GM19463 (cell line): ENCODE measurements at regions not wholly inside any gene's neighbourhood (a gene's known extent, or its start where the extent isn't known, plus 50 kb on each side); places are given as distances from the start of the nearest gene placed in this dataset.
A peak's percentile ranks its signal among the peaks of the same experiment; 100 is the strongest.

Experiments
- ATAC-seq: cut with Tn5 transposase; IDR thresholded peaks from one replicate; pipeline ENCODE4 v1.9.1; 2021; ENCODE audit warnings: mild to moderate bottlenecking, moderate library complexity; ENCODE audit not compliant: unreplicated experiment

DNA sequence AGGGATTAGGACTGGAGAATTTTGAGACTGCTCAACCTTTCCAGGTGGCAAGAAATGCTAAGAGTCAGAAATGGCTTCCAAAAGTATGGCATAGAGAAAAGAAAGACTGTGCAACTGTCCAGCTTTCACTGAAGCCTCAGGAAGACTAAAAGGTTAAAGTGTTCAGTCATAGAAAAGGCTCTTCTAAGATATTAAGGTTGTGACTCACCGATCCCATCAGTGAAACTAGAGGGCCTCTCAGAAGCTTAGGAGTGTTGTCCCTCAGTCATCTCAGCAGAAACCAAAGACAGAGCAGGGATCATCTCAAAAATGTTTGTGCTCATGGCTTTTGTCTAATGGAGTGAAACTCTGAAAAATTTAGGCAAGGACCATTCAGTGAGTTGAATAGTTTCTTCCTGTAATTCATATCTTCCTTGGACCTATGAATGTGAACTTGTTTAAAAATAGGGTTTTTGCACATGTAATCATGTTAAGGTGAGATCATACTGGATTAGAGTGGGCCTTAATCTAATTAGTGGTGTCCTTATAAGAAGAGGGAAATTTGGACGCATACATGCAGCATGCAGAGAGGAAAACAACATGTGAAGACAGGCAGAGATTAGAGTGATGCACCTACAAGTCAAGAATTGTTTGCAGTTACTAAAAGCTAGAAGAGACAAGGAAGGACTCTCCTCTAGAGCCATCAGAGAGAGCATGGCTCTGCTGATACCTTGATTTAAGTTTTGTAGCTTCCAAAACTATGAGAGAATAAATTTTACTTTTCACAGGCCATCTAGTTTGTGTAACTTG lies 71.3 kb downstream of the RPE65 start:
- no peak for ATAC-seq

- ATAC-seq = no peak
Observed at GRCh38 chr1:68377098-68377497, 72.7 kb downstream of the RPE65 start.

DNA sequence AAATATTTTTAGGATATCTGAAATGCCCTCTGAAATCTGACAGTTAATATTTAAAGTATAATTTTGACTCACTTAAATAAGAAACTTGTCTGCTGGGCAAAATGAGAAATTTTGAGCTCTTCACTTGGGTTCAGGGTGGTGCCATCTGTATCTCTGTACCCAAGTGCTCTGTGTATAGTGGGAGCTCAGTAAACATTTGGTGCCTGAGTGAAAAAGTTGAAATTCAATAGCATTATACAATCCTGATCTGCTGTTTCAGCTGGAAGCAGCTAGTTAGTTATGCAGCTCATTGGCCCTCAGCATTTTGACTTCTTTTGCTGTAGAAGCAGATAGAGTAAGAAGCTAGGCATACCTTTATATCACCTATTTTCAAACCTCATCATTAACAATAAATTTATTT lies 73.3 kb downstream of the RPE65 start:
- no peak for ATAC-seq

DNA sequence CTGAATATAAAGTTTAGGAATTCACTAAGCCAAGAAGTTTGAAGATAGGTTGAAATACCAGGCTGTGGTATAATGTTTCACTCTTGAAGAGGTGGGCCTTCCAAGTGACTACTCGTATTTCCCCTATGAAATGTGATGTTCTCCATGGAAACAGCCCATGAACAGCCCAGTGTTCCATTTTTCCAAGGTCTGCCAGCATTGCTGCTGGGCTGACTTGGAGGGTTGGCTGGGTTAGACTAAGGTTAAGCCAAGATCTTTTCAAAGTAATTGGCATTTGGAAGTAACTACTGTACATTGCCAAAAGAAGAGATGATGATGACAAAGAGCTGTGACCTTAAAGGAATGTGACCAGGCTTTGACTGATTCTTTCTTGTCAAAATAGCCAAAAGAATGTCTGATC lies 73.8 kb downstream of the RPE65 start:
- no peak for ATAC-seq

- ATAC-seq = no peak
Observed at GRCh38 chr1:68373173-68373572, 76.6 kb downstream of the RPE65 start.

DNA sequence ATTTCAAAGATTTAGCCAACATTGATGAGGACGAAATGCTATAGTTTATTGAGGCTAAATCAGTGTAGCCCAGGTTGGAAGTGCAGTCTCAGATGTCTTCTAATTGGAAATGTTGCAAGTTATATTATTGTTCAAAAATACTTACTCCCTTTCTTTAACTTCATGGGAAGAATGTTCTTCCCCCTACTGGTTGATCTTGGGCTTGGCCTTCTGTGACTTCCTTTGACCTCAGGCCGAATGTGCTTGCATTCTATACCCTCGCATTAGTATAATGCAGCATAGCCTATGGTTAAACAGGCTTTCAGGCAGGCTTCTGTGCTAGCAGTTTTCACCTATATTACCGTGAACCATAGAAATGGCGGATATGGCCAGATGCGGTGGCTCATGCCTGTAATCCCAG lies 77.3 kb downstream of the RPE65 start:
- no peak for ATAC-seq

- no peak for ATAC-seq
Observed at GRCh38 chr1:68370101-68370915, 79.4 kb downstream of the RPE65 start.

- ATAC-seq = no peak
Observed at GRCh38 chr1:68366572-68366971, 83.2 kb downstream of the RPE65 start.

DNA sequence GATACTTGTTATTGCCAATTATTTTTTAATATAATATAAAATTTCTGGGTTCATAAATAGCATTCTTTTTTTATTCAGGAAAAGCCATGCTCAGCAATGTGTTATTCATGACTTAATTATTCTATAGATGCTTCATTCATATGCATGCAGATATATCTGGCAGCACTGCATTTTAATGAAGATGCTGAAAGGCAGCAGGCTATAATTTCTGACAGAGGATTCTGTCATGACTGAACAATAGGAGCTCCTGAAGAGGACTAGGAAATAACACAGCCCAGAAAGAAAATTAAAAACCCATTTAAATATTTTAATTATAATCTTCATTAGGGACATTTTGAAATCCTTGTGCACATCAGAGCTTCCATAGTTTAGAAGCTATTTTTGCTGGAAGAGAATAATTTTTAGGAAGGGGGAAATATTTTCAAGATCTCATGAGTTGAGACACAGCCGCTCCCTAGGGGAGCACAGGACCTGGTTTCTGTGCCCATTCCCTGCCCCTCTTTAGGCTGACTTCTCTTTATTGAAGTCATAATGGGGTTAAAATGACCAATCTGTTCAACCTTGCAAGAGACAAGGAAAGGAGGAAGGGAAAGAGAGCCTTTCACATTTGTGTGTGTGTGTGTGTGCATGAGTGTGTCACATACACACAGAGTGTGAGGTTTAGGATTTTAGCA lies 83.9 kb downstream of the RPE65 start:
- ATAC-seq = no peak

DNA sequence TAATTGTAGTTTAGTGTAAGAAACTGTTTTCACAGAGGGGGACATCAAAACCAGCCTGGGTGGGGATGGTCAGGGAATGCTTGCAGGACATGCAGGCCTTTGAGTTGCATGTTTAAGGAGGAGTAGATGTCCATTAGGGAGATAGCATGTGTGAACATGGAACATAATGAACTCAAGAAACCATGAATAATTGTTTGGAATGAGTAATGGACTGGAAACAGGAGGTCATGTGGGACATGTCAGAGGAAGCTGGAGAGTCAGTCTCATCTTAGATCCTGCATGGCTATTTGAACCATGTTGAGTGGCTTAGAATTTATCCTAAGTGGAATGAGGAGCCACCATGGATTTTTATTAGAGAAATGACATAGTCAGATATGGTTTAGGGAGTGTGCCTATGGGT lies 86.4 kb downstream of the RPE65 start:
- no peak for ATAC-seq

- no peak for ATAC-seq
Observed at GRCh38 chr1:68361346-68361910, 88.3 kb downstream of the RPE65 start.

DNA sequence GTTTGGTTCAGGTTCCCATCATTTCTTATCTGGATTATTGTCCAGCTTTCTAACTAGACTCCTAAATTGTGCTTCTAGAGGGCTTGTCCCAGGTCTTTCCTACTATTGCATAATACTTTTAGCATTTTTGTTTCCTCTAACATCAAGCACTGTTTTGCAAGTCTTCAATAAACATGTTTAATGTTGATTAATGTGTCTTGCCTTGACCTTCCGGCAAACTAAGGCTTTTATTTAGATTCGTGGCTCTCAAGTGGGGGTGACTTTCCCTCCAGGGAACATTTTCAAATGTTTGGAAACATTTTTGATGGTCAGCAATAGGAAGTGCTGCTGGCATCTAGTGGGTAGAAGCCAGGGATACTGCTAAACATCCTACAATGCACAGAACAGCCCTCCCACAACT lies 90.7 kb downstream of the RPE65 start:
- ATAC-seq = no peak

GRCh38 chr1:68358439-68358838 lies 91.3 kb downstream of the RPE65 start:
- ATAC-seq = no peak

- no peak for ATAC-seq
Observed at GRCh38 chr1:68355614-68356013, 94.1 kb downstream of the RPE65 start.

- no peak for ATAC-seq
Observed at GRCh38 chr1:68352202-68352601, 97.6 kb downstream of the RPE65 start.

DNA sequence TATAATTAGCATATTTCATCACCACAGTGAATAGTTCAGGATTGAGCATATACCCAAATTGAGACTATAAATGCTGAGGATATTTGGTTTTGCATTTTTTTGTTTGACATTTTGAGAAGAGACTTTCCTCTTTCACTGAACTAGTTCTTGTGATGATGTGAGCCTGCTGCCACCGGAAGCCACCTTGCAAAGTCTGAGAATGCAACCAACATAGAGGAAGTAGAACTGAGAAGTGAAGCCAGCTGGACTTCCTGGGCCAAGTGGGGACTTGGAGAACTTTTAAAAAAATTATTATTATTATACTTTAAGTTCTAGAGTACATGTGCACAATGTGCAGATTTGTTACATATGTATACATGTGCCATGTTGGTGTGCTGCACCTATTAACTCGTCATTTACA lies 102.3 kb downstream of the RPE65 start:
- ATAC-seq = peak; percentile 87

DNA sequence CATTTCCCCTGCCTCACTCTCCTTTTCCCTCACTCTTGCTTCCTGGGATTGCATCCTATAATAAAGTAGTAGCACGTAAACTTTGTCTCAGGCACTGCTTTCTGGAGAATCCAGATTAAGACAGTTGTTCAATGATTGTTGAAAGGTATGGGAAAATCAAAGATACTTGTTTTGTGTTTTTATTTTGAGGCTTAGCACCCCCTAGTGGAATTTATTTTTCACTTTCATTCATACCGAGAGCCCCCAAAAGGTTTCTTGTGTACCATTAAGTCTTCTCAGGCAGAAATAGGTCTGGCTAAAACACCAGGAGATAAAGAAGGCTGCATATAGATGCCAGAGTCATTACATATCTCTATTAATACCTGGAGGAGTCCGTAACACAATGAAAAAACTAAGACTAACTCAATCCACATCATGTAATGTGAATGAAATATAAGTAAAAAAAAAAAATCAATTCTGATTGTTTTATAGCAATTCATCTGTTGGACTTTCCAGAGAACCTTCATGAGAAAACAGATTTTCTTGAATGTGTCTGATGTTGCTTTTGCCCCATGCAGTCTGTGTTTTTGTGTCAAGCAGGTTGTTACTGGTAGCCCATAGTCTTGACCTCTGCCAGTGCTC lies 103.5 kb downstream of the RPE65 start:
- no peak for ATAC-seq

GRCh38 chr1:68344208-68344607 lies 105.5 kb downstream of the RPE65 start:
- no peak for ATAC-seq

GRCh38 chr1:68340951-68341350 lies 108.6 kb upstream of the WLS start:
- ATAC-seq = no peak

DNA sequence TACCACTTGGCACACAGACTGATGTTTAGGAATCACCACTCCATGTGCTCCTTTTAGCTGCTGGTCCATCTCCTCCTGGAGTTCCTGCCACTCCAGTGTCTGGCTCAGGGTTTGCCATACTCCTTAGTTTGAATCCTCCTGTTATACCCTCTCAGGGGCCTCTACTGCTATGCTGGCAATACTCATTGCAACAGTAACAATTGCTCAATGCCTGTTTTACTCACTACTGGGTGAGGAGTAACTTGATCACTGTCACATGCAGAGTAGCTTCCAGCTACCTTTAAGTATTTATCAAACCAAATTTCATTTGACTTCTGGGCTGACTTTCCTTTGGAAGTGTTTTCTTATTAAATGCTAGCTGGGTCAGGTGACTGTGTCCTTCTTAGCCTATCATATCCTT lies 107.2 kb upstream of the WLS start:
- ATAC-seq = no peak

DNA sequence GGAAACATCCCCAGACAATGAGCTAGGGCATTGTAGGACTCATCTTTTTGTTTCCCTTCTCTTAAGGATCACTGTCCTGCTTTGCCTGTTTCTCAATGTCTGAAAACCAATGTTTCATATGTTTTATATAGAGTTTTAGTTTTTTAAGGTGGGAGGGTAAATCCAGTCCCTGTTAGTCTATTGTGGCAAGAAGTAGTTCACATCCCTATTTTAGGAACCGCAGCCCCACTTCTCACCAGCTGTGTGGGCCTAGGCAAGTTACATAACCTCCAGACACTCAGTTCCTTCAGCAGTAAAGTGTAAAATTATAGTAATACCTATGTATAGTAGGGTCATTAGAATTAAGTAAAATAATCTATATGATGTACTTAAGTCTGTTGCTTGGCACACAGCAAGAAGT lies 105.8 kb upstream of the WLS start:
- no peak for ATAC-seq
